HG03064 (cell line): ENCODE measurements at regions not wholly inside any gene's neighbourhood (a gene's known extent, or its start where the extent isn't known, plus 50 kb on each side); places are given as distances from the start of the nearest gene placed in this dataset.
A peak's percentile ranks its signal among the peaks of the same experiment; 100 is the strongest.
"Not testable (repeated sequence)": the region's sequence is repeated elsewhere in the genome, so short reads cannot be mapped to it uniquely, and the experiment has no call there.

Experiments used
- ATAC-seq: cut with Tn5 transposase; IDR thresholded peaks from one replicate; pipeline ENCODE4 v1.9.1; 2021; ENCODE audit warnings: low read depth; ENCODE audit not compliant: unreplicated experiment

DNA sequence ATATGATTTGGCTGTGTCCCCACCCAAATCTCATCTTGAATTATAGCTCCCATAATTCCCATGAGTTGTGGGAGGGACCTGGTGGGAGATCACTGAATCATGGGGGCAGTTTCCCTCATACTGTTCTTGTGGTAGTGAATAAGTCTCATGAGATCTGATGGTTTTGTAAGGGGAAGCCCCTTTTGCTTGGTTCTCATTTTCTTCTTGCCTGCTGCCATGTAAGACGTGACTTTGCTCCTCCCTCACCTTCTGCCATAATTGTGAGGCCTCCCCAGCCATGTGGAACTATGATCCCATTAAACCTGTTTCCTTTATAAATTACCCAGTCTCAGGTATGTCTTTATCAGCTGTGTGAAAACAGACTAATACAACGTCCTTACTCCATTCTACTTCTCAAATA lies 108.5 kb upstream of the SCAF8 start:
- not testable (repeated sequence) for ATAC-seq

DNA sequence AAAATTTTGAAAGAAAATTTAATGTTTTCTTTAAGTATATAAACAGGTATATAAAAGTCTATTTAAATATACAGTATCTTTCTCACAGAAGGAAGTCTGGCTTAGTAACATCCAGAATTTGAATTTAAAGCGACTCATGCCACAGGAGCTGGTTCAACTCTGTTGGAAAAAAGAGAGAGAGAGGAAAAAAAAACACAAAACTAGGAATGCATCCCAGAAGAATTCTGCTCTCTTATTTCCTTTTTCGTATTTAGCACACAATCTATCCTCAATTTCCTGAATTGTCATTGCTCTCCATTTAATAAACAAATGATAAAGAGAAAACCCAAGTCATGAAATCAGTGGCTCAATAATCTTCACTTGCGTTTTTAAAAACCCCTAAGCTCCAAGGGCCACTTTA lies 107.5 kb upstream of the SCAF8 start:
- no peak for ATAC-seq

DNA sequence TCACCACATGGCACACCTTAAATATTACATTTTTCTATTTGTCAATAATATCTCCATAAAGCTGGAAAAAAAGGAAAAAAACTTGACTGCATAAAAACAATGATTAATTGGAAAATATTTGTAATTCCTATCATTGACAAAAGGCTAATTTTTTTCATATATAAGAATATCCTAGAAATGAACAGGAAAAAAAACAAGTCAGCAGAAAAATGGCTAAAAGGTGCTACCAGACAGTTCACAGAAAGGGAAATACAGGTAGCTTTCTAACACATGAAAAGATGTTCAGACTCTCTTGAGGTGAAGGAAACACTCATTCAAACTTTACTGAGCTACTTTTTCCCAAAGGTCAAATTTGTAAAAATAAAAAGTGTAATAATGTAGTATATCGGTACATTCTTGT lies 104.1 kb upstream of the SCAF8 start:
- no peak for ATAC-seq

DNA sequence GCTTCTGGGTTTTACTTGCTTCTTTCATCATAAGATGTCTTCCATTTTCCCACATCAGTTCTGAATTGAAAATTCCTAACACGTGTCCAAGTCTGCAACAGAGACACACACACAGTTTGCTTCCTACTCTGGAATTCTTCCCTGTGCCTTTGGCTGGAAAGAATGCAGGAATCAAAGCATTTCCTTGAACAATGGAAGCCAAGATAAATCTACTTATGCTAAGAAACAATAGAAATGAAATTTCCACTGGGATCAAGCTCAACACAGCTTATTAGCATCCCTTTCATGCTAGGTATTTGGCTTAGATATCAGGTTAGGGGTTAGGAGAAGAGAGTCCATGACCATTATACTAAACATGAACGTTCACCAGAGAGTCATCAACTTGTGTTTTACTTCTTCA lies 101.1 kb upstream of the SCAF8 start:
- ATAC-seq = no peak

DNA sequence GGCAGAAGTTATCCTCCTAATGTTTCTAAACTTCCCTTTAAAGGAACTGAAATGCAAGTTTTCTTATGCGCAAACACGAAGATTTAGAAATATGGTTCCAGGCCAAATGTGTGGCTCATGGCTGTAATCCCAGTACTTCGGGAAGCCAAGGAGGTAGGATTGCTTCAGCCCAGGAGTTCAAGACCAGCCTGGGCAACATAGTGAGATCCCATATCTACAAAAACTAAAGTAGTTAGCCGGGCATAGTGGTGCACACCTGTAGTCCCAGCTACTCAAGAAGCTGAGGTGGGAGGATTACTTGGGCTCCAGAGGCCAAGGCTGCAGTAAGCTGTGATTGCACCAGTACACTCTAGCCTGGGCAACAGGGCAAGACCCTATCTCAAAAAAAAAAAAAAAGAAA lies 95.8 kb upstream of the SCAF8 start:
- no peak for ATAC-seq

DNA sequence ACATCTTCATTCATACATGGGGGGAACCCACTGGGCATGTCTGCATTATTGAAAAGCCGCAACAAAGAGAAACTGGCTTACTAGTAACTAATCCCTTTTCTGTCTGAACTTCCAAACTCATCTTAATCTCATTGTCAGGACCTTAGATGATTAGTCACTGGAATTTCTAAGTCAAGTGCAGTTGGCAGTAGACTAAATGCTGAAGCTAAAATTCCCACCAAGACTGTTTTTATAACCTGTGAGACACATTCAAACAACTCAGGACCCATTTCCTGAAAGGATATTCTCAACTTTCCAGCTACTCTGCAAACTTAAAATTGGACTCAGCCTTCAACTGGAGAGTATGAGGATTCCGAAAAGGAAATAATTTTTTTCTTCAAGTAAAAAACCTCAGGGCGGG lies 94.8 kb upstream of the SCAF8 start:
- no peak for ATAC-seq

DNA sequence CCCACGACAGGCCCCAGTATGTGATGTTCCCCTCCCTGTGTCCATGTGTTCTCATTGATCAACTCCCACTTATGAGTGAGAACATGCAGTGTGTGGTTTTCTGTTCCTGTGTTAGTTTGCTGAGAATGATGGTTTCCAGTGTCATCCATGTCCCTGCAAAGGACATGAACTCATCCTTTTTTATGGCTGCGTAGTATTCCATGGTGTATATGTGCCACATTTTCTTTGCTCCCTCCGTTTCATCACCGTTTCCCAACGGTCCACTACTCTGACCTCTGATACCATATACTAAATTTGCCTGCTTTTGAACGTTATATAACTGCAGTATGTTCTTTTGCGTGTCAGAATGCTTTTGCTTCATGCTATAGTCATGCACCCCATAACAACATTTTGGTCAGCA lies 94.0 kb upstream of the SCAF8 start:
- not testable (repeated sequence) for ATAC-seq

DNA sequence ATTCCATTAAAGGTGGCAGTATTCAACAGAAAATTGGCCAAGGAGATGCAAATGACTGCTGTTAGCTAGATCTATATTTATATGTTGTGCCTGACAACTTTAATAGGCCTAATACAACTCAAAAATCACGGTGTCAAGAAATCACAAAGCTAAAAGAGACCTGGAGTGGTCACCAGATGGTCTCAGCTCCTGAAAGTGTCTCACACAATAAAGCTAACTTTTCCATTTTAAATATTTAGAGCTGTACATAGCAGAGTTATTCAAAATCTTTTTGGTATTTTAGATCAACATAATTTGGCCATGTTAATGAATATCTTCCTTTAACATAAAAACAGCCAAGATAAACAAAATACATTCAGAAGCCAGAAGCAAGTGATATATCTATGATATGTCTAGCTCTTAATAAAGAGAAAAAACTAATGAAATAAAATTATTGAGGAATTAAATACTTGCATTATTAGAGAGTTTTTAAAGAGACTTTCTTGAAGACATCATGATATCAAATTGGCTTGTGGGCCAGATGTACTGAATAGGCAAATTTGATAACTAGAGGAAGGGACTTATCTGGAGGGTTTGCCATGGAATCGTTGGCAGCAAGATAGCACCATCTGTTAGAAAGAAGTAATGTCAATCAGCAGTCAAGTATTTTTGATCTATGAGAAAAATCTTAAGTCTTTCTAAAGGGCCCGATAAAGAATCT lies 84.9 kb upstream of the SCAF8 start:
- ATAC-seq = no peak

DNA sequence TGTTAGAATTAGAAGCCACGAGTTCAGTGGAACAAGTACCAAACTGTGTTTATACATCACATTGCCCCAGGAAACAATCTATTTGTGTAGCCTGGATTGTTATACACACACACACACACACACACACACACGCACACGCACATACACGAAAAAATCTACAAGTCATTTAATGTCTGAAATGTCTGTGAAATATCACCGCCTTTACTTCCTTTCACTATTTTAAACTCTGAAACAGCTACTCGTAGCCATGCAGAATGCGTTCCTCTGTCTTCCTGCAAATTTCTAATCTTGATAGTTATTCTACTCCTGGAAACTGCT lies 84.4 kb upstream of the SCAF8 start:
- ATAC-seq = no peak

DNA sequence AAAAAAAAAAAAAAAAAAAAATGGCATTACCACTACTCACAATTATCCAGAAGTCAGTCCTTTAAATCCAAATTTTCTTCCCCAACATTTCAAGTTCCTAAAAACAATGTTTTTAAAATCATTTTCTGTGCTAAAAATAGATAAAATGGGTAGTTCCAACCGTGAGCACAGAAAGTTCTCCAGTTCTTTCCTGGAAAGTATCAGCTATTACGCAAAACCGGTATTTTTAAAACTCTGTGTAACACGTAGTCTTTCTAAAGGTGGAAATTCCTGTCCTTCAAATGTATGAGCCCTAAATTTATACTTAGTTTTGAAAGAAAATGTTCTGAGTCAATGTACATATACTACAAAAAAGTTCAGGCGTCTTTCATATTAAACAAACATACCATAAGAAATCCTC lies 83.5 kb upstream of the SCAF8 start:
- no peak for ATAC-seq

DNA sequence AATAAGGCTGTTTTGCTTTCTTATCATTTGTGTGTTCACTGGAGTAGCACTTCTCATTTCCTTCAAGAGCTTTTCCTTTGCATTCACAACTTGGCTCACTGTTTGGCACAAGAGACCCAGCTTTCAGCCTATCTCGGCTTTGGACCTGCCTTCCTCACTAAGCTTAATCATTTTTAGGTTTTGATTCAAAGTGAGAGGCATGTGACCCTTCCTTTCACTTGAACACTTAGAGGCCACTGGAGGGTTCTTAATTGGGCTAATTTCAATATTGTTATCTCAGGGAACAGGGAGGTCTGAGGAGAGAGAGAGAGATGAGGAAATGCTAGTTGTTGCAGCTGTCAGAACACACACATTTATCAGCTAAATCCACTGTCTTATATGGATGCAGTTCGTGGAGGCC lies 82.9 kb upstream of the SCAF8 start:
- ATAC-seq = no peak

DNA sequence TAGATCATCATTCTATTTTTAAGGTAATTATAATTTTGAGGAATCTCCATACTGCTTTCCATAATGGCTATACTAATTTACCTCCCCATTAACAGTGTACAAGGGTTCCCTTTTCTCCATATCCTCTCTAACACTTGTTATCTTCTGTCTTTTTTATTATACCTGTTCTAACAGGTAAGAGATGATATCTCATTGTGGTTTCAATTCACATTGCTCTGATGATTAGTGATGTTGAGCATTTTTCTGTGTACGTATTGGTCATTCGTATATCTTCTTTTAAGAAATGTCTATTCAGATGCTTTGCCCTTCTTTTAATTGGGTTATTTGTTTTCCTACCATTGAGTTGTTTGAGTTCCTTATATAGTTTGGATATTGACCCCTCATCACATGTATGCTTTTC lies 81.6 kb upstream of the SCAF8 start:
- no peak for ATAC-seq

DNA sequence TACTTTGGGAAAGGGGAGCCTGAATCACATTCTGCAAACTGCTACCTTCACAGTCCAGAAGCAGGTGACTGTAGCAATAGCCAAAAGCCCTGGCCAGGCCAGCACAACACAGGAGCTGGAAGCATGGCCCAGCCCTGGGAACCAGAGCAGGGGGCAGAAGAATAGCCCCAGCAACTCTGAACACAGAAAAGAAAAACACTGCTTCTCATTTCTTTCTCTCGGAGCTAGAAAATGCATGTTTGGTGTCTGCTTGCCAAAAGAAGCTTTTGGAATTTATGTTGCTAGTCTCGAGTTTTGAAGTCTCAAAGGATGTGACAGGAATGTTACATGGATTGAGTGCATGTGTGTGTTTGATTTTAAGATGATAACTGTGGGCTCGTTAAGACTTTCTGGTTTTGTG lies 79.8 kb upstream of the SCAF8 start:
- ATAC-seq = no peak

DNA sequence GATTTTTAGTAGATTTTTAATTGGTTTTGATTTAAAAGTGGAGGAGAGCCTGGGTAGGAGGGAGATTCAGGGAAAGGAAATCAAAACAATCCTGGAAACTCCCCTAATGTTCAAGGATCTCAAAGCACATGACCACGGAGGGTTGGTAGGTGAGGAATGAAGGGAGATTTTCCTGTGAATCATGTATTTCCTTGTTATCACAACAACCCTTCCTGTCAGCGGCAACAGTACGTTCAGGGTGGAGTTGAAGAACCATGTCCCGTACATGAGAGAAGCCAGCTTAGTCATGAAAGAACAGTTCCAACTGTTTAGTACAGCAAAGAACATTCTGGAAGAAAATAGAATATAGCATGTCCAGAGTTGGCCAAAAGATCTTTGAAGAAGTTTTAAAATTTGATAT lies 79.4 kb upstream of the SCAF8 start:
- no peak for ATAC-seq

DNA sequence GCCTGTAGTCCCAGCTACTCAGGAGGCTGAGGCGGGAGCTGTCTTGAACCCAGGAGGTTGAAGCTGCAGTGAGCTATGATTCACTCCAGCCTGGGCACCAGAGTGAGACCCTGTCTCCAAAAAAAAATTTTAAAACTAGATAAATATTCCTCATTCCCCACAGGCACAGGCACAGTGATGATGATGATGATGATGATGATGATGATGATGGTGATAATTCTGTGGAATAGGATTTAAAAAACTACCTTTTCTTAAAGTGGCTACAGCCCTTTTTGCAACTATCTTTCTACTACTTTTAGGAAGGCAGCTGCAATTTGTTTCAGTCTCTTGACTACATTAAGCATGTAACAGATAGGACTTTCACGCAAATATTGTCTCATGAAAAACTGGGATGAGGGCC lies 76.6 kb upstream of the SCAF8 start:
- ATAC-seq = no peak

DNA sequence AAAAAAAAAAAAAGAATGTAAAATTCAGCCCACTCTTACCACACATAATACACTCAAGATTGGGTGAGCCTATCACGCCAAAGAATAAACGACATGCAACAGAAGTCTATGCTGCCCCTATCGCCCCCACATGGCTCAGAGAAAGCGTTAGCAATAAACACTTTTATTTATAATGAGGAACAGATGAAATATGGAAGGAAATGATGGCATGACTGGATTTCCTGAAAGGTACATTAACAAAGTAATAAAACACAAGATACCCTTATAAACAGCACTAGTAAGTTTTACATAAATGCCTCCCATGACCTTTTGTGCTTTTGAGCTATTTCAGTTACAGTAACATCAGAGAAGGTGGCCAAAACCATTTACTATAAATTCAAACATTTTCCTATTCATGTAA lies 71.4 kb upstream of the SCAF8 start:
- ATAC-seq = no peak

DNA sequence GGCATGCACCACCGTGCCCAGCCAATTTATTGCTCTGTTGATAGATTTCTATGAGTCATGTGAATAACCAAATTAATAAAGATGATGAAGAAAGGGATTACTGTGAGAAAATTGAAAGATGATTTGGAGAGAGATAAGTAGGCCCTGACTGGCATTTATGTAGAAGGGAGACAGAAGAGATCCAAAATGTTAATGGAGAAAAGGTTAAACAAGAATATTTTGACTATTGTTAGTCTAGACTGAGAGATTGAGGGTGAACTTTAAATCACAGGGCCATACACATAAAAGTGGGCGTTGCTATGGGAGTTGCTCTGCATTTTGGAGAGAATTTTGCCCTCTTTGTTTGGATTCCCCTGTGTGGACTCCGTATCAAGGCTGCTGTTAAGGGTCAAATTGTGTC lies 68.9 kb upstream of the SCAF8 start:
- no peak for ATAC-seq

DNA sequence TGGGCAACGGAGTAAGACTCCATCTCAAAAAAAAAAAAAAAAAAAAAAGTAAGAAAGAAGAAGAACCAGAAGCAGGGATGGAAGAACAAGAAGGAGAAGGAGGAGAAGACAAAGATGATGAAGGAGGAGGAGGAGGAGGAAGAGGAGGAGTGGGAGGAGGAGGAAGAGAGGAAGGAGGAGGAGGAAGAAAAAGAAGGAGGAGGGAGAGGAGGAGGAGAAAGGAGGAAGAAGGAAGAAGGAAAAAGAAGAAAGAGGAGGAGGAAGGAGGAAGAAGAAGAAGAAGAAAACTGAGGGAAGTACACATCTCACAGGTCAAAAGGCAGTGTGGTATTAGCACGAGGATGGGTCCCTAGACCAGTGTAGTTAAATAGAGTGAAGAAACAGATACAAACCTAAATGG lies 65.1 kb upstream of the SCAF8 start:
- no peak for ATAC-seq

DNA sequence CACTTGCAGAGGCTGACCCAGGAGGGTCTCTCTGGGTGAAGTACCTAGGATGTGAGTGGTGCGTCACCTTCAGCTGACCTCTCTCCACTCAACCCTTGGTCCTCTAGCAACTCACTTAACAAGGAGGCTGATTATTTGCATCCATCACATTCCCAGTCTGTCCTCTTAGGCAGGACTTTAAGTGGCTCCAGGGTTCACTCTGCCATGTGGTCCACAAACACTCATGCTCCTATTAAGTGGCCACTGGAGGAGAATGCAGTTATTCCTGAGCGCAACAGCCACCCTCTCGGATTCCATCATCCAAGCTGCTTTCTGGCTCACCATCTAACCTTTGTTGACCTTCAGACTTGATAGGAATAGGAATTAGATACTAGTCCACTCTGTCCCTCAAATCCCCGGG lies 61.1 kb upstream of the SCAF8 start:
- no peak for ATAC-seq

DNA sequence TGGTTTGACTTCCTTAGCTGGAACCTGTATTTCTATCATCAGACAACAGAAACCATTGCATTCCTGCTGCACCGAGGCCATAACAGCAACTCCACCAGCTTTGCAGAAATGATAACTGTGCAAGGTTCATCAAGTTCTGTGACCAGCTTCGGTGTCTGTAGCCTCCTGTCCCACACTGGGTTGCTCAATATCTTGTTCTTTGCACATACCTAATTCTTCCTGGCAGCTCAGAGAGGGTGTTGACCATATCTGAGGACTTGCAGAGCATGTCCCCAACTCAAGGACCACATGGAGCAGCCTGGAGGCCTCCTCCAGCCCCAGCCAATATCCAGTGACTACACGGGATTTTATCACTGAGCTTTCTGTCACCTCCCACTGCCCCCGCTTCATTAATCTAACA lies 59.3 kb upstream of the SCAF8 start:
- ATAC-seq = no peak

DNA sequence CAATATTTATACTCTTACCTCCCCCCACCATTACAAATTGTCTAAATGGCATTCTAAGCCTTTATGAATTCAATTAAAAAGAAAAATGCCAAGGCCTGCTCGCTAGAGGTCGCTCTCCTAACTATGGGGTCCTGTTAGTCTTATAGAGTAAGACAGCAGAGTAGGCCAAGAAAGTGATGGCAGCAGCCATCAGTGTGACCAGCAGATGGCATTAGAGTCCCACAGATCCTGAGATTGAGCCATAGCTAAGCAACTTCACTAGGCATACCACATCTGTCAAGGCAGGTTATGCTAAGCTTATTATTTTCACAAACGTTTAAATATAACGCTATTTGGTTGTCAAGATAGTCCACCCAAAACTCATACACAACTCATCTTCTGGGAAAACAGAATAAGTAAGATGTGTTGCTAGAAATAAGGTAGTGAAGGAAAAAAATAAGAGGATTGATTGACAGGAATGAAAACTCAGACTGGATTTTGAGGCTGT lies 57.6 kb upstream of the SCAF8 start:
- peak; percentile 96 for ATAC-seq

DNA sequence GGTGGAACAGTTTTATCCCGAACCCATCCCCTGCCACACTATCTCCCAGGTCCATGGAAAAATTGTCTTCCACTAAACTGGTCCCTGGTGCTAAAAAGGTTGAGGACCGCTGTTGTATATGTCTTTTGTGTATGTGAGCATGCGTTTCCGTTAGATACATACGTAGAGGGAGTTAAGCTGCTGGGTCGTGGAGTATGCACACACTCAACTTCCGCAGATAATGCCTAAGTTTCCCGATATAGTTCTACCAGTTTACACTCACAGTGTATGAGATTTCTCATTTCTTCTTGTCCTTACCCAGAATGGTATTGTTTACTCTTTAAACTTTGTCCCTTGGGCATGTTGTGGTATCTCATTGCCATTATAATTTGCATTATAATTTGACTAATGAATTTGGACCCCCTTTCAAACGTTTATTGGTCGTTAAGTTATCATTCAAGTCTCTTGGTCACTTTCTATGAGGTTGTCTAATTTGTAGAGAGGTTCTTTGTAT lies 50.5 kb upstream of the SCAF8 start:
- ATAC-seq = no peak
